ENCODE measurements at regions not wholly inside any gene's neighbourhood (a gene's known extent, or its start where the extent isn't known, plus 50 kb on each side); places are given as distances from the start of the nearest gene placed in this dataset.

DNA sequence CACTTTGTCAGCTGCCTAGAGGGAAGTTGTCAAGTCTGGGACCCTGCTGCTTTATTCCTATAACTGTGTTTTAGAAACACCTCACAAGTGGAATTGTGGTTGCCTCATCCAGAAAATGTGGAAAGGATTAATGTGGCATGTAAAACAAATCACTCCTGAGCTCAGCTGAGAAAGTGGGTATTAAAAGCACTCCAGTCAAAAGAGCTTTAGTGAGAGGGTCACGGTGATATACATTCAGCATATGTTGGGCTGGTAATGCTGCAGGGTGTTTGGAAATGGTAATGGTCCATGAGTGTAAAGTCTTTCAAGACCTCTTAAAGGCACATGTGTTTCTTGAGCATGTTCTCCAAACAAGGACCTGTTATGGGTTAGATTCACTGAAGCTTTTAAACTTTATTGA is 318.2 kb upstream of the MEOX2 start:
- BruUV-seq (replicated peaks) = no TSS peak

More for the DNA sequence above, 318.2 kb upstream of the MEOX2 start:
- dilution Hi-C loops (cut with HindIII; ENCODE audit: low sequenced_read_pairs, unreplicated experiment) = no loop called here
- in situ Hi-C loops (cut with MboI; ENCODE audit: low sequenced_read_pairs) = no loop called here
- H3K9me3 ChIP-seq (ENCODE audit: control insufficient read depth, insufficient read depth, low read length) = no peaks in the 10 kb centered on the region
- H3K23ac ChIP-seq (ENCODE audit: low read depth, low read length) = no peak overlapping the region
- H3K27ac ChIP-seq (ENCODE audit: insufficient read depth, low read length) = no peak overlapping the region
- H4K8ac ChIP-seq (ENCODE audit: low read depth in 2 of 2, low read length in 2 of 2) = no peak overlapping the region
- no peak overlapping the region for H2BK15ac ChIP-seq (ENCODE audit: low read depth, low read length)
- DNase-seq = no peak
- H3K14ac ChIP-seq (replicated peaks; ENCODE audit: low read depth, low read length) = no peak overlapping the region
- H2BK5ac ChIP-seq (ENCODE audit: low read depth, low read length, poor library complexity, severe bottlenecking) = no peak overlapping the region
- H3K36me3 ChIP-seq (ENCODE audit: control insufficient read depth, insufficient read depth, low read length) = no peaks in the 10 kb centered on the region
- TF ChIP-seq MAZ (IDR thresholded peaks at IDR 0.05; ENCODE audit: borderline replicate concordance, low read depth, low read length) (no peak), POLR2A (IDR thresholded peaks at IDR 0.05; ENCODE audit: low read depth, low read length) (no peak), CHD1 (IDR thresholded peaks at IDR 0.05; ENCODE audit: low read depth, low read length) (no peak), CEBPB (IDR thresholded peaks at IDR 0.05; ENCODE audit: low read depth, low read length) (no peak), BHLHE40 (IDR thresholded peaks at IDR 0.05; ENCODE audit: low read depth, low read length) (no peak), RFX5 (IDR thresholded peaks at IDR 0.05; ENCODE audit: low read depth, low read length) (no peak), SMC3 (IDR thresholded peaks at IDR 0.05; ENCODE audit: low read depth, low read length) (no peak), MXI1 (IDR thresholded peaks at IDR 0.05; ENCODE audit: borderline replicate concordance, low read depth, low read length) (no peak), NFE2L2 (IDR thresholded peaks at IDR 0.05; ENCODE audit: low read depth, low read length) (no peak), FOS (IDR thresholded peaks at IDR 0.05; ENCODE audit: low read depth, low read length) (no peak), RCOR1 (IDR thresholded peaks at IDR 0.05; ENCODE audit: insufficient replicate concordance, low read length) (no peak), MAFK (IDR thresholded peaks at IDR 0.05; ENCODE audit: low read depth, low read length) (no peak), RAD21 (IDR thresholded peaks at IDR 0.05; ENCODE audit: low read length) (no peak)
- TF ChIP-seq, protein P1, sequence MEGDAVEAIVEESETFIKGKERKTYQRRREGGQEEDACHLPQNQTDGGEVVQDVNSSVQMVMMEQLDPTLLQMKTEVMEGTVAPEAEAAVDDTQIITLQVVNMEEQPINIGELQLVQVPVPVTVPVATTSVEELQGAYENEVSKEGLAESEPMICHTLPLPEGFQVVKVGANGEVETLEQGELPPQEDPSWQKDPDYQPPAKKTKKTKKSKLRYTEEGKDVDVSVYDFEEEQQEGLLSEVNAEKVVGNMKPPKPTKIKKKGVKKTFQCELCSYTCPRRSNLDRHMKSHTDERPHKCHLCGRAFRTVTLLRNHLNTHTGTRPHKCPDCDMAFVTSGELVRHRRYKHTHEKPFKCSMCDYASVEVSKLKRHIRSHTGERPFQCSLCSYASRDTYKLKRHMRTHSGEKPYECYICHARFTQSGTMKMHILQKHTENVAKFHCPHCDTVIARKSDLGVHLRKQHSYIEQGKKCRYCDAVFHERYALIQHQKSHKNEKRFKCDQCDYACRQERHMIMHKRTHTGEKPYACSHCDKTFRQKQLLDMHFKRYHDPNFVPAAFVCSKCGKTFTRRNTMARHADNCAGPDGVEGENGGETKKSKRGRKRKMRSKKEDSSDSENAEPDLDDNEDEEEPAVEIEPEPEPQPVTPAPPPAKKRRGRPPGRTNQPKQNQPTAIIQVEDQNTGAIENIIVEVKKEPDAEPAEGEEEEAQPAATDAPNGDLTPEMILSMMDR (conservative IDR thresholded peaks at IDR 0.05; ENCODE audit: low read depth, low read length) = no peak
- TF ChIP-seq, protein P2, sequence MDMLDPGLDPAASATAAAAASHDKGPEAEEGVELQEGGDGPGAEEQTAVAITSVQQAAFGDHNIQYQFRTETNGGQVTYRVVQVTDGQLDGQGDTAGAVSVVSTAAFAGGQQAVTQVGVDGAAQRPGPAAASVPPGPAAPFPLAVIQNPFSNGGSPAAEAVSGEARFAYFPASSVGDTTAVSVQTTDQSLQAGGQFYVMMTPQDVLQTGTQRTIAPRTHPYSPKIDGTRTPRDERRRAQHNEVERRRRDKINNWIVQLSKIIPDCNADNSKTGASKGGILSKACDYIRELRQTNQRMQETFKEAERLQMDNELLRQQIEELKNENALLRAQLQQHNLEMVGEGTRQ (IDR thresholded peaks at IDR 0.05; ENCODE audit: low read depth, low read length) = no peak
- TF ChIP-seq, protein P3, sequence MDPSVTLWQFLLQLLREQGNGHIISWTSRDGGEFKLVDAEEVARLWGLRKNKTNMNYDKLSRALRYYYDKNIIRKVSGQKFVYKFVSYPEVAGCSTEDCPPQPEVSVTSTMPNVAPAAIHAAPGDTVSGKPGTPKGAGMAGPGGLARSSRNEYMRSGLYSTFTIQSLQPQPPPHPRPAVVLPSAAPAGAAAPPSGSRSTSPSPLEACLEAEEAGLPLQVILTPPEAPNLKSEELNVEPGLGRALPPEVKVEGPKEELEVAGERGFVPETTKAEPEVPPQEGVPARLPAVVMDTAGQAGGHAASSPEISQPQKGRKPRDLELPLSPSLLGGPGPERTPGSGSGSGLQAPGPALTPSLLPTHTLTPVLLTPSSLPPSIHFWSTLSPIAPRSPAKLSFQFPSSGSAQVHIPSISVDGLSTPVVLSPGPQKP (IDR thresholded peaks at IDR 0.05; ENCODE audit: borderline replicate concordance, low read depth, low read length) = no peak
- no peaks in the 10 kb centered on the region for H3K9me1 ChIP-seq (ENCODE audit: insufficient read depth, low read length)
- no peak overlapping the region for H2AFZ ChIP-seq (replicated peaks; ENCODE audit: low read length, poor library complexity)
- no peak overlapping the region for H2AK5ac ChIP-seq (ENCODE audit: low read depth, low read length)
- H3K56ac ChIP-seq (ENCODE audit: extremely low read depth, insufficient read depth, low read length) = no peak overlapping the region
- WGBS, 2 experiments (ENCODE audit: extremely low coverage in 2 of 2, insufficient read length in 1 of 2) = no CpG with 5 or more reads among the region's 1 CpG
- no peak overlapping the region for H3K4me3 ChIP-seq (ENCODE audit: insufficient read depth, low read depth, low read length)
- no peaks in the 10 kb centered on the region for H3K4me1 ChIP-seq (ENCODE audit: control insufficient read depth, insufficient read depth, low read length)
- no peak overlapping the region for H3K4me2 ChIP-seq (ENCODE audit: low read depth, low read length)
- ATAC-seq (ENCODE audit: low read depth) = no peak
- intact Hi-C loops (cut with micrococcal nuclease) = no loop called here
- no peaks in the 10 kb centered on the region for H3K27me3 ChIP-seq (ENCODE audit: control insufficient read depth, insufficient read depth, low read length)
- no peak overlapping the region for H3K18ac ChIP-seq (ENCODE audit: low read depth, low read length)
- H2BK20ac ChIP-seq (ENCODE audit: low read depth, low read length) = no peak overlapping the region
- H4K20me1 ChIP-seq (ENCODE audit: insufficient read depth, low read length) = no peaks in the 10 kb centered on the region
- H2AK9ac ChIP-seq (replicated peaks; ENCODE audit: low read depth, low read length, poor library complexity) = no peak overlapping the region
- no peak overlapping the region for H2BK120ac ChIP-seq (ENCODE audit: low read depth, low read length)
- H4K5ac ChIP-seq (ENCODE audit: low read depth, low read length) = no peak overlapping the region
- ChIA-PET POLR2A (ENCODE audit: unreplicated experiment) (no interaction called here), CTCF (interaction anchor here (0.6 kb wide), 1 partner anchor 512 kb away, joined by 3 read pairs; no protein-coding TSS in a partner anchor)
- H3K79me1 ChIP-seq (ENCODE audit: low read depth in 1 of 2, low read length in 2 of 2) = no peaks in the 10 kb centered on the region
- H3K4ac ChIP-seq (ENCODE audit: low read depth, low read length) = no peak overlapping the region
- H4K91ac ChIP-seq (ENCODE audit: insufficient read depth, low read depth, low read length) = no peak overlapping the region
- H3K9ac ChIP-seq (ENCODE audit: low read depth, low read length) = no peak overlapping the region
